ENCODE measurements at regions not wholly inside any gene's neighbourhood (a gene's known extent, or its start where the extent isn't known, plus 50 kb on each side); places are given as distances from the start of the nearest gene placed in this dataset.
"Not testable (repeated sequence)": the region's sequence is repeated elsewhere in the genome, so short reads cannot be mapped to it uniquely, and the experiment has no call there.

- DNase-seq = no peak
Measured at GRCh38 chr1:47688461-47689296, 250.8 kb downstream of the FOXD2 start.

- DNase-seq = no peak
Measured at GRCh38 chr1:47689894-47690293, 252.1 kb downstream of the FOXD2 start.

GRCh38 chr1:47690341-47691250 is 252.8 kb downstream of the FOXD2 start:
- DNase-seq = no peak

- DNase-seq = not testable (repeated sequence)
Measured at GRCh38 chr1:47691293-47691692, 253.4 kb downstream of the FOXD2 start.

- DNase-seq = no peak
Measured at GRCh38 chr1:47692196-47692595, 254.4 kb downstream of the FOXD2 start.

- no peak for DNase-seq
Measured at GRCh38 chr1:47693115-47693514, 255.3 kb downstream of the FOXD2 start.

- no peak for DNase-seq
Measured at GRCh38 chr1:47694011-47694890, 256.4 kb downstream of the FOXD2 start.

- DNase-seq = no peak
Measured at GRCh38 chr1:47696404-47696736, 258.5 kb downstream of the FOXD2 start.

- no peak for DNase-seq
Measured at GRCh38 chr1:47696737-47697441, 259.0 kb downstream of the FOXD2 start.

- no peak for DNase-seq
Measured at GRCh38 chr1:47697616-47698335, 259.9 kb downstream of the FOXD2 start.

- no peak for DNase-seq
Measured at GRCh38 chr1:47699492-47700235, 261.8 kb downstream of the FOXD2 start.

- DNase-seq = no peak
Measured at GRCh38 chr1:47701283-47701682, 263.4 kb downstream of the FOXD2 start.

- DNase-seq = no peak
Measured at GRCh38 chr1:47701741-47702515, 264.1 kb downstream of the FOXD2 start.

GRCh38 chr1:47703156-47703825 is 265.4 kb downstream of the FOXD2 start:
- no peak for DNase-seq

- no peak for DNase-seq
Measured at GRCh38 chr1:47703981-47704596, 266.2 kb downstream of the FOXD2 start.

GRCh38 chr1:47705517-47706130 is 267.8 kb downstream of the FOXD2 start:
- DNase-seq = no peak

GRCh38 chr1:47707503-47707902 is 269.7 kb downstream of the FOXD2 start:
- no peak for DNase-seq

GRCh38 chr1:47708019-47708535 is 270.2 kb downstream of the FOXD2 start:
- no peak for DNase-seq
